OCI-LY1 (cell line): ENCODE measurements at regions not wholly inside any gene's neighbourhood (a gene's known extent, or its start where the extent isn't known, plus 50 kb on each side); places are given as distances from the start of the nearest gene placed in this dataset.

Experiments used
- EZH2 ChIP-seq: fragments of 200-600 bp; sonication (generic), shearing (Covaris generic); IDR thresholded peaks from 2 replicates; pipeline ENCODE4 v1.8.0; 2017; ENCODE audit warnings: borderline replicate concordance, mixed run types, mild to moderate bottlenecking, antibody characterized with exemption, low read length, moderate library complexity, mixed read lengths
- TF ChIP-seq, protein P1 (sequence below): fragments of 200-600 bp; sonication (generic), shearing (Covaris generic); IDR thresholded peaks from 2 replicates; pipeline ENCODE4 v1.5.1; 2017; ENCODE audit warnings: mild to moderate bottlenecking, antibody characterized with exemption, low read length, moderate library complexity, mixed read lengths

DNA sequence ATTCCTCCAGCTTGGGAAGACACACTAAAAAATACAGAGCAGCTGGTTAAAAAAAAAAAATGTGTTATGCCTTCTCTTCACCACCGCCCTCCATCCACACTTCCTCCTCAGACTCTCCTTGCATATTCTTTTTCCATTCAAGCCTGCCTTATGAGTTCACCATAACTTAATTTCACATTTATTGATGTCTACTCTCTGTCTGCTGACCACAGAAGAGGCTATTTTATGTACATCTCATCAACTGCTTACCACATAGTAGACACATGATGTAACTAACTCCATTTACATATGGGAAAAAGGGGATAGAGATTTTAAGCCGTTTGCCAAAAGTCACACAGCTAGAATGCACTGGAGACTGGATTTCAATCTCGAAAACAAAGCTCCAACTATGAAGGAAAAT, 409.8 kb downstream of the CDH11 start:
- TF ChIP-seq, protein P1, sequence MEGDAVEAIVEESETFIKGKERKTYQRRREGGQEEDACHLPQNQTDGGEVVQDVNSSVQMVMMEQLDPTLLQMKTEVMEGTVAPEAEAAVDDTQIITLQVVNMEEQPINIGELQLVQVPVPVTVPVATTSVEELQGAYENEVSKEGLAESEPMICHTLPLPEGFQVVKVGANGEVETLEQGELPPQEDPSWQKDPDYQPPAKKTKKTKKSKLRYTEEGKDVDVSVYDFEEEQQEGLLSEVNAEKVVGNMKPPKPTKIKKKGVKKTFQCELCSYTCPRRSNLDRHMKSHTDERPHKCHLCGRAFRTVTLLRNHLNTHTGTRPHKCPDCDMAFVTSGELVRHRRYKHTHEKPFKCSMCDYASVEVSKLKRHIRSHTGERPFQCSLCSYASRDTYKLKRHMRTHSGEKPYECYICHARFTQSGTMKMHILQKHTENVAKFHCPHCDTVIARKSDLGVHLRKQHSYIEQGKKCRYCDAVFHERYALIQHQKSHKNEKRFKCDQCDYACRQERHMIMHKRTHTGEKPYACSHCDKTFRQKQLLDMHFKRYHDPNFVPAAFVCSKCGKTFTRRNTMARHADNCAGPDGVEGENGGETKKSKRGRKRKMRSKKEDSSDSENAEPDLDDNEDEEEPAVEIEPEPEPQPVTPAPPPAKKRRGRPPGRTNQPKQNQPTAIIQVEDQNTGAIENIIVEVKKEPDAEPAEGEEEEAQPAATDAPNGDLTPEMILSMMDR: no peak
- no peak for TF ChIP-seq EZH2
